ENCODE measurements at regions not wholly inside any gene's neighbourhood (a gene's known extent, or its start where the extent isn't known, plus 50 kb on each side); places are given as distances from the start of the nearest gene placed in this dataset.

- TF ChIP-seq CHD2 (IDR thresholded peaks at IDR 0.05; ENCODE audit: low read length) = no peak
- TF ChIP-seq E2F6 (IDR thresholded peaks at IDR 0.05) = no peak
Observed at GRCh38 chr2:16091576-16092282, 151.4 kb downstream of the MYCN start (continued).

Measured in H1 (cell line).